H9 (cell line): ENCODE measurements at regions not wholly inside any gene's neighbourhood (a gene's known extent, or its start where the extent isn't known, plus 50 kb on each side); places are given as distances from the start of the nearest gene placed in this dataset.
A peak's percentile ranks its signal among the peaks of the same experiment; 100 is the strongest.

Experiments used
- DNase-seq: peaks from one replicate; pipeline ENCODE4 v3.0.0-alpha.2; 2017
- H2AFZ ChIP-seq: one replicate; pipeline ENCODE4 v1.6.1; 2013; ENCODE audit warnings: mild to moderate bottlenecking, low read length, control low read depth, moderate library complexity
- H2AK5ac ChIP-seq: 2 replicates; pipeline ENCODE4 v1.6.1; 2013; ENCODE audit warnings: low read length, control low read depth, mixed read lengths; ENCODE audit not compliant: insufficient read length
- H2BK120ac ChIP-seq: one replicate; pipeline ENCODE4 v1.6.1; 2013; ENCODE audit warnings: low read depth, mild to moderate bottlenecking, low read length, control low read depth, inconsistent platforms; ENCODE audit not compliant: poor library complexity, severe bottlenecking
- H2BK12ac ChIP-seq: 2 replicates; pipeline ENCODE4 v1.6.1; 2013; ENCODE audit warnings: low read length, control low read depth, mixed read lengths, low read depth; ENCODE audit not compliant: insufficient read length
- H2BK15ac ChIP-seq: 2 replicates; pipeline ENCODE4 v1.6.1; 2013; ENCODE audit warnings: low read depth, low read length, control low read depth
- H2BK20ac ChIP-seq: one replicate; pipeline ENCODE4 v1.6.1; 2013; ENCODE audit warnings: low read depth, mild to moderate bottlenecking, low read length, control low read depth, inconsistent platforms; ENCODE audit not compliant: poor library complexity, severe bottlenecking
- H2BK5ac ChIP-seq: 2 replicates; pipeline ENCODE4 v1.6.1; 2013; ENCODE audit warnings: low read length, control low read depth, mixed read lengths; ENCODE audit not compliant: insufficient read length
- H3K14ac ChIP-seq: 2 replicates; pipeline ENCODE4 v1.6.1; 2013; ENCODE audit warnings: low read length, control low read depth; ENCODE audit not compliant: insufficient read depth
- H3K18ac ChIP-seq: 2 replicates; pipeline ENCODE4 v1.6.1; 2013; ENCODE audit warnings: low read depth, mild to moderate bottlenecking, mixed read lengths, low read length, control low read depth; ENCODE audit not compliant: insufficient read length
- H3K23ac ChIP-seq: 2 replicates; pipeline ENCODE4 v1.6.1; 2013; ENCODE audit warnings: low read length, control low read depth, mixed read lengths, low read depth; ENCODE audit not compliant: insufficient read length
- H3K23me2 ChIP-seq: 2 replicates; pipeline ENCODE4 v1.6.1; 2013; ENCODE audit warnings: low read depth, mild to moderate bottlenecking, mixed read lengths, low read length, control low read depth; ENCODE audit not compliant: insufficient read length, poor library complexity, severe bottlenecking
- H3K27ac ChIP-seq: 2 replicates; pipeline ENCODE4 v1.5.1; 2013; ENCODE audit warnings: low read length, control low read depth, mixed read lengths, low read depth; ENCODE audit not compliant: insufficient read length
- H3K27me3 ChIP-seq: 2 replicates; pipeline ENCODE4 v1.6.1; 2013; ENCODE audit warnings: low read length, control low read depth, inconsistent platforms; ENCODE audit not compliant: insufficient read depth
- H3K4ac ChIP-seq: 2 replicates; pipeline ENCODE4 v1.6.1; 2013; ENCODE audit warnings: low read depth, mild to moderate bottlenecking, control low read depth, inconsistent platforms, low read length, moderate library complexity
- H3K4me1 ChIP-seq: 2 replicates; pipeline ENCODE4 v1.6.1; 2013; ENCODE audit warnings: low read length, control low read depth, inconsistent platforms; ENCODE audit not compliant: insufficient read depth
- H3K4me2 ChIP-seq: 2 replicates; pipeline ENCODE4 v1.6.1; 2013; ENCODE audit warnings: low read length, control low read depth, mixed read lengths; ENCODE audit not compliant: insufficient read length, insufficient read depth
- H3K56ac ChIP-seq: 2 replicates; pipeline ENCODE4 v1.6.1; 2013; ENCODE audit warnings: low read depth, mild to moderate bottlenecking, mixed read lengths, low read length, control low read depth; ENCODE audit not compliant: insufficient read length
- H3K79me1 ChIP-seq: 2 replicates; pipeline ENCODE4 v1.6.1; 2013; ENCODE audit warnings: low read depth, mild to moderate bottlenecking, moderate library complexity, low read length, control low read depth, inconsistent platforms; ENCODE audit not compliant: insufficient read depth, poor library complexity, severe bottlenecking
- H3K79me2 ChIP-seq: 2 replicates; pipeline ENCODE4 v1.6.1; 2013; ENCODE audit warnings: low read length, control low read depth, inconsistent platforms; ENCODE audit not compliant: insufficient read depth
- H3K9ac ChIP-seq: 2 replicates; pipeline ENCODE4 v1.6.1; 2013; ENCODE audit warnings: low read length, control low read depth, mixed read lengths; ENCODE audit not compliant: insufficient read length; ENCODE audit errors: extremely low read depth
- H3K9me3 ChIP-seq: one replicate; pipeline ENCODE4 v1.6.1; 2013; ENCODE audit warnings: low read depth, low read length, inconsistent platforms; ENCODE audit not compliant: control insufficient read depth
- H3T11ph ChIP-seq: one replicate; pipeline ENCODE4 v1.6.1; 2013; ENCODE audit warnings: mild to moderate bottlenecking, low read length, control low read depth, inconsistent platforms
- H4K20me1 ChIP-seq: one replicate; pipeline ENCODE4 v1.6.1; 2013; ENCODE audit not compliant: control insufficient read depth, insufficient read length, insufficient read depth
- H4K5ac ChIP-seq: 2 replicates; pipeline ENCODE4 v1.6.1; 2013; ENCODE audit warnings: low read depth, mild to moderate bottlenecking, mixed read lengths, low read length, control low read depth; ENCODE audit not compliant: insufficient read length
- H4K8ac ChIP-seq: replicated peaks from 2 replicates; pipeline ENCODE4 v1.6.1; 2013; ENCODE audit warnings: low read length, control low read depth, mixed read lengths, low read depth; ENCODE audit not compliant: insufficient read length
- H4K91ac ChIP-seq: 2 replicates; pipeline ENCODE4 v1.6.1; 2013; ENCODE audit warnings: low read depth, mild to moderate bottlenecking, moderate library complexity, mixed read lengths, low read length, control low read depth; ENCODE audit not compliant: insufficient read length
- H3K27ac Mint-ChIP-seq, 3 experiments: 2 replicates in 2 of 3; 3 replicates in 1 of 3; pipeline ENCODE4 v1.8.0; 2020 to 2021; ENCODE audit warnings: mixed read lengths in 3 of 3, mild to moderate bottlenecking in 1 of 3, moderate library complexity in 1 of 3
- H3K27me3 Mint-ChIP-seq: 2 replicates; pipeline ENCODE4 v1.8.0; 2021; ENCODE audit warnings: low read depth, mild to moderate bottlenecking, moderate library complexity, mixed read lengths
- H3K36me3 Mint-ChIP-seq, 3 experiments: 2 replicates in 2 of 3; 3 replicates in 1 of 3; pipeline ENCODE4 v1.8.0; 2020 to 2021; ENCODE audit warnings: low read depth in 3 of 3, mixed read lengths in 3 of 3; ENCODE audit not compliant: insufficient read depth in 1 of 3
- H3K4me1 Mint-ChIP-seq, 2 experiments: 2 replicates each; pipeline ENCODE4 v1.8.0; 2020; ENCODE audit warnings: mixed read lengths in 2 of 2
- H3K4me3 Mint-ChIP-seq, 2 experiments: 2 replicates in 1 of 2; 3 replicates in 1 of 2; pipeline ENCODE4 v1.8.0; 2020 to 2021; ENCODE audit warnings: mild to moderate bottlenecking in 2 of 2, mixed read lengths in 2 of 2, moderate library complexity in 1 of 2
- H3K9me3 Mint-ChIP-seq, 2 experiments: 2 replicates in 1 of 2; 3 replicates in 1 of 2; pipeline ENCODE4 v1.8.0; 2020; ENCODE audit warnings: mild to moderate bottlenecking in 2 of 2, mixed read lengths in 2 of 2, moderate library complexity in 1 of 2
- CTCF ChIP-seq: fragments of 200-600 bp; sonication (generic); conservative IDR thresholded peaks from 3 replicates; pipeline ENCODE4 v1.8.0; 2021; ENCODE audit warnings: antibody characterized with exemption, mild to moderate bottlenecking
- WGBS: extraction: QIAGEN DNeasy Blood & Tissue Kit; methylation state at CpG from one replicate; pipeline ENCODE4 v1.1.7; 2013; ENCODE audit warnings: missing lambda C conversion rate, low lambda C conversion rate, mixed read lengths; ENCODE audit not compliant: insufficient read length; ENCODE audit errors: extremely low coverage; 5-methylcytosine and 5-hydroxymethylcytosine counted together

- no peak overlapping the region for H4K5ac ChIP-seq
- no peak overlapping the region for H2BK5ac ChIP-seq
- Mint-ChIP-seq H3K27ac (peak overlapping the region in 1 of 3 experiments; percentile 86; a peak in 1 of 7 replicates), H3K4me3 (no peak overlapping the region), H3K27me3 (peaks cover 2% of the 10 kb centered on the region), H3K4me1 (peaks cover 12 to 14% of the 10 kb centered on the region in 2 experiments), H3K36me3 (0 out of 7 replicates have a peak, but pooled peaks cover 0 to 3% (median 0%) of the 10 kb centered on the region in 3 experiments), H3K9me3 (peaks cover 0 to 3% of the 10 kb centered on the region in 2 experiments; a peak in 2 of 5 replicates)
- no peak for DNase-seq
- H3K14ac ChIP-seq: no peak overlapping the region
- no peak overlapping the region for H4K91ac ChIP-seq
- H2BK15ac ChIP-seq: no peak overlapping the region
- H3K27ac ChIP-seq: no peak overlapping the region
- H3K79me1 ChIP-seq: no peaks in the 10 kb centered on the region
- no peak overlapping the region for H3K4ac ChIP-seq
- H3K4me2 ChIP-seq: no peak overlapping the region
- WGBS: no CpG with 5 or more reads among the region's 6 CpGs
- H2AK5ac ChIP-seq: no peak overlapping the region
- H3K9me3 ChIP-seq: no peaks in the 10 kb centered on the region
- H2BK120ac ChIP-seq: no peak overlapping the region
- H2BK20ac ChIP-seq: no peak overlapping the region
- H3T11ph ChIP-seq: no peak overlapping the region
- TF ChIP-seq CTCF: no peak
- H3K23ac ChIP-seq: no peak overlapping the region
- H2AFZ ChIP-seq: no peak overlapping the region
- H3K79me2 ChIP-seq: no peaks in the 10 kb centered on the region
- H3K27me3 ChIP-seq: no peaks in the 10 kb centered on the region
- no peaks in the 10 kb centered on the region for H3K23me2 ChIP-seq
- no peak overlapping the region for H3K18ac ChIP-seq
- no peaks in the 10 kb centered on the region for H4K20me1 ChIP-seq
- no peaks in the 10 kb centered on the region; the same call in 1 of the 2 replicates for H3K4me1 ChIP-seq
- no peak overlapping the region for H3K9ac ChIP-seq
- no peak overlapping the region for H2BK12ac ChIP-seq
- H4K8ac ChIP-seq: no peak overlapping the region
- H3K56ac ChIP-seq: no peak overlapping the region
Observed at GRCh38 chr17:72351365-72351764, 230.5 kb downstream of the SOX9 start.
